ENCODE measurements at regions not wholly inside any gene's neighbourhood (a gene's known extent, or its start where the extent isn't known, plus 50 kb on each side); places are given as distances from the start of the nearest gene placed in this dataset.

DNA sequence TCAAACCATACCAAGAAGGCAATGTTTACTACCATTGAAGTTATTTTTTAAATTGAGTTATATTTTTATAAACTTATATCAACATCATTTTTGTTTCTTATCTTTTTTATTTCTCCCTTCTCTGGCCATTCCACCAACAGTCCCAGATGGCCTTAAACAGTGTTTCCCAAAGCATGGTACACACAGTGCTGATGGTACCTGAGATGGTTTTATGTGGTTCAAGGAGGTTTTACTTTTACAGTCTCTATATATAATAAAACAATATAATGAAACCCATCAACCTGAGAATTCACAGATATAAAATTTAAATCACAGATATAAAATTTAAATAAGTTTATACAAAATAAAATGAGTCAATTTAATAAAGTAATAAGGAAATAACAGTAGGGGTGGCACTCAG is 65.1 kb upstream of the MSTN start:
- intact Hi-C loops (cut with DNase I): no loop called here
- Histone ChIP-seq H3K27me3 (no peaks in the 10 kb centered on the region), H3K4me3 (no peak overlapping the region), H3K36me3 (no peaks in the 10 kb centered on the region), H3K27ac (no peak overlapping the region), H3K4me1 (no peaks in the 10 kb centered on the region), H3K9me3 (no peaks in the 10 kb centered on the region)
- DNase-seq (no peak), ATAC-seq (no peak)
- TF ChIP-seq CTCF (IDR thresholded peaks at IDR 0.05): no peak

DNA sequence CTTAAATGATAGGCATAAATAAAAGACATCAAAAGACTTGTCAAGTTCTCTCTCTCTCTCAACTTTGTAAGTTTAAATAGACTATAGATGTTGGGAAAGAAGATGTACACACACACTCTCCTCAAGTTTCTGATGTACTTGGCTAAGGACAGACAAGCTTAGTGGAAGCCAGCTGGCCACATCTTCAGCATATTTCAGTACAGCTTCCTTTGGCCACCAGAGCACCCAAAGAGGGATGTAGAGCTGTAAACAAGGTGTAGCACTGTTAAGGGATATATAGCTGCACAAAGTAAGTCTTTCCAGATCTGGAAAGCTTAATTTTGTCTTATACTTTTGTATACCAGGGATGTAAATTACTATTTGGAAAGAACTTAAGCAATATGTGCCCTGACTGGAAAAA is 64.3 kb upstream of the MSTN start:
- Histone ChIP-seq H3K36me3 (no peaks in the 10 kb centered on the region), H3K27ac (no peak overlapping the region), H3K4me1 (no peaks in the 10 kb centered on the region), H3K4me3 (no peak overlapping the region), H3K27me3 (no peaks in the 10 kb centered on the region), H3K9me3 (no peaks in the 10 kb centered on the region)
- no peak for TF ChIP-seq CTCF (IDR thresholded peaks at IDR 0.05)
- intact Hi-C loops (cut with DNase I): no loop called here
- ATAC-seq (no peak), DNase-seq (peak in 2 of 4 donors; percentile 48 to 75)

DNA sequence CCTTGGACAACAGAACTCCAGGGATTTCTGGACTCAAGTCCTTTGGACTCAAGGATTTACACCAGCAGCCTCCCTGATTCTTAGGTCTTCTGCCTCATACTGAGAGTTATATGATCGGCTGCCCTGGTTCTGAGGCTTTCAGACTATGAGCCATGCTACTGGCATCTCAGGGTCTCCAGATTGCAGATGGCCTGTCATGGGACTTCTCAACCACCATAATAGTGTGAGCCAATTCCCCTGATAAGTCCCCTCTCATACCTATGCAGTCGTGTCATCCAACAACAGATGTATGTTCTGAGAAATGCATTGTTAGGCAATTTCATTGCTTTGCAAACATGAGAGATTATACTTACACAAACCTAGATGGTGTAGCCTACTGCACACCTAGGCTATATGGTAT is 61.4 kb upstream of the MSTN start:
- TF ChIP-seq CTCF (IDR thresholded peaks at IDR 0.05): no peak
- ATAC-seq: no peak
- no peak for DNase-seq
- Histone ChIP-seq H3K27ac (no peak overlapping the region), H3K36me3 (no peaks in the 10 kb centered on the region), H3K4me1 (no peaks in the 10 kb centered on the region), H3K9me3 (no peaks in the 10 kb centered on the region), H3K4me3 (no peak overlapping the region), H3K27me3 (no peaks in the 10 kb centered on the region)
- intact Hi-C loops (cut with DNase I): no loop called here

GRCh38 chr2:190121971-190122370 is 59.4 kb upstream of the MSTN start:
- intact Hi-C loops (cut with DNase I): no loop called here
- Histone ChIP-seq H3K27ac (no peak overlapping the region), H3K4me3 (no peak overlapping the region), H3K9me3 (no peaks in the 10 kb centered on the region), H3K4me1 (no peaks in the 10 kb centered on the region), H3K36me3 (no peaks in the 10 kb centered on the region), H3K27me3 (no peaks in the 10 kb centered on the region)
- DNase-seq (peak in 1 of 4 donors; percentile 12), ATAC-seq (peak; percentile 23)
- TF ChIP-seq CTCF (IDR thresholded peaks at IDR 0.05): no peak

DNA sequence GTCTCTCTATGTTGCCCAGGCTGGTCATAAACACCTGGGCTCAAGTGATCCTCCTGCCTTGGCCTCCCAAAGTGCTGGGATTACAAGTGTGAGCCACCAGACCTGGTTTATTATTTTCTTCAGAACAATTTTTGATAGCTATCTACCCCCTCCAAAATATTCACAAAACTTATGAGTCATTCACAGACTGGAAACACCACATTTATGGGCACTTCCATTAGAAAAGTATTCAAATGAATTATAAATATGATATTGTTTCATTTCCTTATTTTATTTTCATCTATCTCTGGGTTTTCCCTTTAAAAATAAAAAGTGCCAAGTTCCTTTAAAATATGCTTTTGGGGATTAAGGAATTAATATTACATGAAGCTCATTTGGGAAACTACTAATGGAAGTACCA is 58.8 kb upstream of the MSTN start:
- Histone ChIP-seq H3K4me1 (no peaks in the 10 kb centered on the region), H3K9me3 (no peaks in the 10 kb centered on the region), H3K36me3 (no peaks in the 10 kb centered on the region), H3K4me3 (no peak overlapping the region), H3K27me3 (no peaks in the 10 kb centered on the region), H3K27ac (no peak overlapping the region)
- ATAC-seq (no peak), DNase-seq (no peak)
- TF ChIP-seq CTCF (IDR thresholded peaks at IDR 0.05): no peak
- intact Hi-C loops (cut with DNase I): no loop called here
